Fibroblast of lung (primary cell): ENCODE measurements at regions not wholly inside any gene's neighbourhood (a gene's known extent, or its start where the extent isn't known, plus 50 kb on each side); places are given as distances from the start of the nearest gene placed in this dataset.

Experiments
- DNase-seq, 2 donors: peaks; one replicate each; pipeline versions ENCODE4 v3.0.0 to v3.0.0-alpha.2; 2010; ENCODE audit warnings: low read depth in 2 of 2
- H2AFZ ChIP-seq: 2 replicates; pipeline ENCODE4 v1.5.1; 2012; ENCODE audit warnings: low read length, control low read depth, inconsistent platforms
- H3K27ac ChIP-seq: 2 replicates; pipeline ENCODE4 v1.5.1; 2011; ENCODE audit warnings: low read length, control low read depth; ENCODE audit not compliant: insufficient read depth
- H3K27me3 ChIP-seq: 2 replicates; pipeline ENCODE4 v1.5.1; 2011; ENCODE audit warnings: mild to moderate bottlenecking, low read length; ENCODE audit not compliant: control insufficient read depth, insufficient read depth
- H3K36me3 ChIP-seq: 2 replicates; pipeline ENCODE4 v1.5.1; 2011; ENCODE audit warnings: low read length; ENCODE audit not compliant: control insufficient read depth, insufficient read depth
- H3K4me1 ChIP-seq: 2 replicates; pipeline ENCODE4 v1.5.1; 2011; ENCODE audit warnings: low read length; ENCODE audit not compliant: control insufficient read depth, insufficient read depth; ENCODE audit errors: extremely low read depth
- H3K4me2 ChIP-seq: 2 replicates; pipeline ENCODE4 v1.5.1; 2011; ENCODE audit warnings: low read length, control low read depth; ENCODE audit not compliant: insufficient read depth; ENCODE audit errors: extremely low read depth
- H3K4me3 ChIP-seq, 4 experiments: fragments of 200-600 bp in 1 of 4; sonication (generic) in 1 of 4; replicated peaks in 1 of 4; 2 replicates each; pipeline ENCODE4 v1.5.1; 2011 to 2016; ENCODE audit warnings: low read length in 4 of 4, low read depth in 3 of 4, mild to moderate bottlenecking in 3 of 4, control low read depth in 2 of 4, inconsistent platforms in 1 of 4, mixed read lengths in 1 of 4; ENCODE audit not compliant: insufficient read depth in 1 of 4; ENCODE audit errors: control extremely low read depth in 1 of 4
- H3K79me2 ChIP-seq: 2 replicates; pipeline ENCODE4 v1.5.1; 2012; ENCODE audit warnings: mild to moderate bottlenecking, low read length, inconsistent platforms; ENCODE audit not compliant: control insufficient read depth, insufficient read depth
- H3K9ac ChIP-seq: 2 replicates; pipeline ENCODE4 v1.5.1; 2011; ENCODE audit warnings: mild to moderate bottlenecking, low read length, control low read depth; ENCODE audit not compliant: insufficient read depth
- H3K9me3 ChIP-seq: 2 replicates; pipeline ENCODE4 v1.5.1; 2012; ENCODE audit warnings: low read depth, low read length; ENCODE audit not compliant: control insufficient read depth, insufficient read depth
- H4K20me1 ChIP-seq: 2 replicates; pipeline ENCODE4 v1.5.1; 2011; ENCODE audit warnings: low read length; ENCODE audit not compliant: control insufficient read depth, insufficient read depth; ENCODE audit errors: extremely low read depth
- EZH2 ChIP-seq: IDR thresholded peaks from 2 replicates; pipeline ENCODE4 v1.5.1; 2012; ENCODE audit warnings: low read length, control low read depth, mild to moderate bottlenecking; ENCODE audit errors: missing control alignments
- TF ChIP-seq, protein P1 (sequence below), 2 donors: IDR thresholded peaks in 1 of 2; conservative IDR thresholded peaks in 1 of 2; 1 replicate in 1 of 2; 2 replicates in 1 of 2; pipeline ENCODE4 v1.5.1; 2011 to 2012; ENCODE audit warnings: low read length in 2 of 2, control low read depth in 1 of 2, inconsistent platforms in 1 of 2, low read depth in 1 of 2, mild to moderate bottlenecking in 1 of 2

DNA sequence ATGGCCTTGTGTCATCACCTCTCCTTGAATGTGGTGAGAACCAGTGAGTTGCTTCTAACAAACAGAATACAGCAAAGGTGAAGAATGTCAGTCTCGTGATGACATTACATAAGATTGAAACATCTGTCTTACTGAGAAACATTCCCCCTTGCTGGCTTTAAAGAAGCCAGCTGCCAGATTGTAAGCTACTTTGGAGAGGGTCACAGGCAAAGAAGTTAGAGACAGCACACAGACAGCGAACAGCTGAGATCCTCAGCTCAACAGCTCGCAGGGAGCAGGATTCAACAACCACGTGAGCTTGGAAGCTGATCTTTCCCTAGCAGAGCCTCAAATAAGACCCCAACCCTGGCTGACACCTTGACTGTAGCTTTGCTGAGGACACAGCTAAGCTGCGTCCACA is 367.9 kb downstream of the LIG4 start:
- Histone ChIP-seq H3K4me3 (no peak overlapping the region), H3K36me3 (no peaks in the 10 kb centered on the region), H3K4me1 (no peaks in the 10 kb centered on the region), H2AFZ (no peak overlapping the region), H3K9ac (no peak overlapping the region), H3K27me3 (no peaks in the 10 kb centered on the region), H3K4me2 (no peak overlapping the region), H3K27ac (no peak overlapping the region), H4K20me1 (no peaks in the 10 kb centered on the region), H3K9me3 (no peaks in the 10 kb centered on the region), H3K79me2 (no peaks in the 10 kb centered on the region)
- TF ChIP-seq, protein P1, sequence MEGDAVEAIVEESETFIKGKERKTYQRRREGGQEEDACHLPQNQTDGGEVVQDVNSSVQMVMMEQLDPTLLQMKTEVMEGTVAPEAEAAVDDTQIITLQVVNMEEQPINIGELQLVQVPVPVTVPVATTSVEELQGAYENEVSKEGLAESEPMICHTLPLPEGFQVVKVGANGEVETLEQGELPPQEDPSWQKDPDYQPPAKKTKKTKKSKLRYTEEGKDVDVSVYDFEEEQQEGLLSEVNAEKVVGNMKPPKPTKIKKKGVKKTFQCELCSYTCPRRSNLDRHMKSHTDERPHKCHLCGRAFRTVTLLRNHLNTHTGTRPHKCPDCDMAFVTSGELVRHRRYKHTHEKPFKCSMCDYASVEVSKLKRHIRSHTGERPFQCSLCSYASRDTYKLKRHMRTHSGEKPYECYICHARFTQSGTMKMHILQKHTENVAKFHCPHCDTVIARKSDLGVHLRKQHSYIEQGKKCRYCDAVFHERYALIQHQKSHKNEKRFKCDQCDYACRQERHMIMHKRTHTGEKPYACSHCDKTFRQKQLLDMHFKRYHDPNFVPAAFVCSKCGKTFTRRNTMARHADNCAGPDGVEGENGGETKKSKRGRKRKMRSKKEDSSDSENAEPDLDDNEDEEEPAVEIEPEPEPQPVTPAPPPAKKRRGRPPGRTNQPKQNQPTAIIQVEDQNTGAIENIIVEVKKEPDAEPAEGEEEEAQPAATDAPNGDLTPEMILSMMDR (conservative IDR thresholded peaks at IDR 0.05 in 1 of 2, IDR thresholded peaks at IDR 0.05 in 1 of 2; ENCODE audit: low read depth in 1 of 2, low read length in 2 of 2) = no peak
- TF ChIP-seq EZH2 = no peak
- peak in 1 of 2 donors; percentile 39 for DNase-seq

GRCh38 chr13:107846642-107847041 is 368.7 kb downstream of the LIG4 start:
- H3K36me3 ChIP-seq = no peaks in the 10 kb centered on the region

GRCh38 chr13:107845911-107846310 is 369.4 kb downstream of the LIG4 start:
- Histone ChIP-seq H3K36me3 (no peaks in the 10 kb centered on the region), H3K27ac (no peak overlapping the region), H3K79me2 (no peaks in the 10 kb centered on the region), H4K20me1 (no peaks in the 10 kb centered on the region), H2AFZ (no peak overlapping the region), H3K4me1 (no peaks in the 10 kb centered on the region), H3K4me2 (no peak overlapping the region), H3K9ac (no peak overlapping the region), H3K4me3 (no peak overlapping the region), H3K27me3 (no peaks in the 10 kb centered on the region), H3K9me3 (no peaks in the 10 kb centered on the region)
- TF ChIP-seq, protein P1 (conservative IDR thresholded peaks at IDR 0.05 in 1 of 2, IDR thresholded peaks at IDR 0.05 in 1 of 2; ENCODE audit: low read depth in 1 of 2, low read length in 2 of 2) = no peak
- TF ChIP-seq EZH2 = no peak
- DNase-seq = no peak

More at GRCh38 chr13:107846642-107847041, 368.7 kb downstream of the LIG4 start:
- DNase-seq = no peak
- Histone ChIP-seq H3K4me2 (no peak overlapping the region), H2AFZ (no peak overlapping the region), H3K4me3 (no peak overlapping the region), H3K9me3 (no peaks in the 10 kb centered on the region), H3K27ac (no peak overlapping the region), H3K27me3 (no peaks in the 10 kb centered on the region), H3K9ac (no peak overlapping the region), H4K20me1 (no peaks in the 10 kb centered on the region), H3K4me1 (no peaks in the 10 kb centered on the region), H3K79me2 (no peaks in the 10 kb centered on the region)
- TF ChIP-seq EZH2 = no peak
- TF ChIP-seq, protein P1 (conservative IDR thresholded peaks at IDR 0.05 in 1 of 2, IDR thresholded peaks at IDR 0.05 in 1 of 2; ENCODE audit: low read depth in 1 of 2, low read length in 2 of 2) = no peak
